SU-DHL-6 (cell line): ENCODE measurements at regions not wholly inside any gene's neighbourhood (a gene's known extent, or its start where the extent isn't known, plus 50 kb on each side); places are given as distances from the start of the nearest gene placed in this dataset.

Experiments
- H2AFZ ChIP-seq: fragments of 200-600 bp; sonication (generic); 2 replicates; pipeline ENCODE4 v1.6.1; 2014; ENCODE audit warnings: low read depth, mild to moderate bottlenecking, moderate library complexity, mixed read lengths, antibody characterized with exemption, low read length; ENCODE audit not compliant: severe bottlenecking
- H3F3A ChIP-seq: fragments of 200-600 bp; shearing (Covaris generic); 2 replicates; pipeline ENCODE4 v1.6.0; 2016; ENCODE audit warnings: antibody characterized with exemption, mild to moderate bottlenecking; ENCODE audit not compliant: insufficient read depth
- H3K27ac ChIP-seq: fragments of 200-600 bp; sonication (generic); 2 replicates; pipeline ENCODE4 v1.5.1; 2016; ENCODE audit warnings: low read depth, mild to moderate bottlenecking, low read length, moderate library complexity, mixed read lengths
- H3K27me3 ChIP-seq: fragments of 200-600 bp; sonication (generic), shearing (Covaris generic); 2 replicates; pipeline ENCODE4 v1.6.0; 2014; ENCODE audit warnings: mild to moderate bottlenecking, low read length
- H3K36me3 ChIP-seq: fragments of 200-600 bp; sonication (generic); 2 replicates; pipeline ENCODE4 v1.6.1; 2014; ENCODE audit warnings: mild to moderate bottlenecking, low read length, mixed read lengths
- H3K4me2 ChIP-seq: fragments of 300-600, 200-600 bp; shearing (Covaris generic), sonication (generic); 2 replicates; pipeline ENCODE4 v1.6.0; 2014; ENCODE audit warnings: low read length, low read depth, mild to moderate bottlenecking; ENCODE audit not compliant: poor library complexity, severe bottlenecking
- H3K4me3 ChIP-seq: fragments of 200-600 bp; sonication (generic); 2 replicates; pipeline ENCODE4 v1.5.1; 2014; ENCODE audit warnings: antibody characterized with exemption, low read length, mild to moderate bottlenecking, mixed read lengths; ENCODE audit not compliant: insufficient read depth, poor library complexity, severe bottlenecking
- H3K79me2 ChIP-seq: fragments of 200-600 bp; sonication (generic); 2 replicates; pipeline ENCODE4 v1.6.1; 2014; ENCODE audit warnings: mild to moderate bottlenecking, low read length, moderate library complexity; ENCODE audit not compliant: insufficient read depth
- H3K9ac ChIP-seq: fragments of 200-600 bp; sonication (generic); 2 replicates; pipeline ENCODE4 v1.7.0; 2014; ENCODE audit warnings: mild to moderate bottlenecking, low read length
- H3K9me2 ChIP-seq: fragments of 200-600 bp; sonication (generic); replicated peaks from 2 replicates; pipeline ENCODE4 v1.6.1; 2014; ENCODE audit warnings: low read length; ENCODE audit not compliant: insufficient read depth
- H3K9me3 ChIP-seq: fragments of 200-600 bp; sonication (generic); 2 replicates; pipeline ENCODE4 v1.6.1; 2014; ENCODE audit warnings: low read length, mixed read lengths; ENCODE audit not compliant: insufficient read depth
- H4K20me1 ChIP-seq: fragments of 200-600 bp; sonication (generic); 2 replicates; pipeline ENCODE4 v1.6.1; 2014; ENCODE audit warnings: low read depth, mild to moderate bottlenecking, antibody characterized with exemption, low read length, moderate library complexity, mixed read lengths
- CTCF ChIP-seq: fragments of 200-600 bp; sonication (generic); IDR thresholded peaks from one replicate; pipeline ENCODE4 v1.5.1; 2017; ENCODE audit warnings: antibody characterized with exemption, mild to moderate bottlenecking, low read length, moderate library complexity; ENCODE audit not compliant: insufficient read depth, poor library complexity, severe bottlenecking
- EZH2phosphoT487 ChIP-seq: fragments of 200-600 bp; sonication (generic), shearing (Covaris generic); conservative IDR thresholded peaks from 2 replicates; pipeline ENCODE4 v1.6.1; 2018; ENCODE audit warnings: mild to moderate bottlenecking, antibody characterized with exemption, low read length, moderate library complexity, mixed read lengths

GRCh38 chr11:72525466-72525865 is 91.1 kb upstream of the CLPB start:
- H3K27me3 ChIP-seq: peaks cover 3% of the 10 kb centered on the region; the same call in 1 of the 2 replicates
- H2AFZ ChIP-seq: no peak overlapping the region
- H3F3A ChIP-seq: no peaks in the 10 kb centered on the region
- no peak overlapping the region for H3K9ac ChIP-seq
- H3K79me2 ChIP-seq: no peaks in the 10 kb centered on the region
- no peak overlapping the region for H3K4me3 ChIP-seq
- H3K9me2 ChIP-seq: no peaks in the 10 kb centered on the region
- no peak overlapping the region for H3K27ac ChIP-seq
- H3K4me2 ChIP-seq: no peak overlapping the region
- TF ChIP-seq CTCF (no peak), EZH2phosphoT487 (no peak)
- no peaks in the 10 kb centered on the region for H3K36me3 ChIP-seq
- no peaks in the 10 kb centered on the region for H3K9me3 ChIP-seq
- H4K20me1 ChIP-seq: no peaks in the 10 kb centered on the region

DNA sequence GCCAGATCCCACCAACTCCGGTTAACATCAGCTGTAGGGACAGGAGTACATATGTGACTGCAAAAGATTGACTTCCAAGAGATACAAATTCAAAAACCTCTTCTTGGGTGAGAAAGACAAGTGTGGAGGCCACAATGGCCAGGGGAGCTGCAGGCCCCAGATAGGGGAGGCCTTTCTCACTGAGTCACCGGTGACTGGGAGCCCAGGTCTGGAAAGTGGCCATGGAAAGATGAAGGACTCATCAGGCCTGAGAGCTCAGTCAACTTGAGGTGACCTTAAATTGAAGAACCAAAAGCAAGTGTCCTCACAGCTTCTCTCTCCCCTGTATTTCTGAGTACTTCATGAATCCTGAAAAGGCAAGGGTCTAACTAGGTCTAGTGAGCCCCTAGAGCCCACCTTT is 90.4 kb upstream of the CLPB start:
- Histone ChIP-seq H3K27me3 (peaks cover 3% of the 10 kb centered on the region; the same call in 1 of the 2 replicates), H2AFZ (no peak overlapping the region), H3K9me2 (no peaks in the 10 kb centered on the region), H4K20me1 (no peaks in the 10 kb centered on the region), H3K36me3 (no peaks in the 10 kb centered on the region), H3K4me2 (no peak overlapping the region), H3K9ac (no peak overlapping the region), H3K4me3 (no peak overlapping the region), H3F3A (no peaks in the 10 kb centered on the region), H3K79me2 (no peaks in the 10 kb centered on the region), H3K27ac (no peak overlapping the region), H3K9me3 (no peaks in the 10 kb centered on the region)
- no peak for TF ChIP-seq CTCF

- Histone ChIP-seq H2AFZ (no peak overlapping the region), H3K9ac (no peak overlapping the region), H3K4me2 (no peak overlapping the region)
Observed at GRCh38 chr11:72523991-72524390, 89.7 kb upstream of the CLPB start.

More at GRCh38 chr11:72523991-72524390, 89.7 kb upstream of the CLPB start:
- no peaks in the 10 kb centered on the region for H3K36me3 ChIP-seq
- H3F3A ChIP-seq: no peaks in the 10 kb centered on the region
- no peak overlapping the region for H3K4me3 ChIP-seq
- peaks cover 3% of the 10 kb centered on the region; the same call in 1 of the 2 replicates for H3K27me3 ChIP-seq
- no peaks in the 10 kb centered on the region for H4K20me1 ChIP-seq
- no peaks in the 10 kb centered on the region for H3K79me2 ChIP-seq
- H3K27ac ChIP-seq: no peak overlapping the region
- H3K9me2 ChIP-seq: no peaks in the 10 kb centered on the region
- H3K9me3 ChIP-seq: no peaks in the 10 kb centered on the region
- no peak for TF ChIP-seq EZH2phosphoT487
- TF ChIP-seq CTCF: no peak
